Erythroblast (primary cell): ENCODE measurements at regions not wholly inside any gene's neighbourhood (a gene's known extent, or its start where the extent isn't known, plus 50 kb on each side); places are given as distances from the start of the nearest gene placed in this dataset.

Source experiments
- GATA1 ChIP-seq: IDR thresholded peaks from 2 replicates; pipeline ENCODE4 v1.6.1; 2011; ENCODE audit warnings: low read depth, mild to moderate bottlenecking, control low read depth, low read length, moderate library complexity
- POLR2A ChIP-seq: IDR thresholded peaks from 2 replicates; pipeline ENCODE4 v1.6.1; 2011; ENCODE audit warnings: mild to moderate bottlenecking, low read length

DNA sequence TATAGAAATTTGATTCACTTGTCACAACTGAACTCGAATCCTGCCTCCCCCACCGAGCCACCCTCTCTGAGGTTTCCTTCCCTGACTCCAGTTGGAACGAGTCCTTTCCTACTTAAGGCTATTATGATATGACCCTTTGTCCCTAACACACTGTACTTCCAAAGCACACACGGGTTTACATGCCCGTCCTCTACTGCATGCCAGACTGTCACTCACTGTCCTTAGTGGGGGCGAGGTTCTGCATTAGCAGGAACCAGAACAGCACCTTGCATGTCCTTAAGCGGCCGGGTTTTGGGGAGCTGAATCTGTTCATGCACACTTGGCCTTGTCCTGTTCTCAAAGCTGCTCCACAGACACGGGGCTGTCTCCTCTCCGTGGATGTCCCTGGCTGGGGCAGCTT is 164.6 kb upstream of the KCNJ6 start:
- TF ChIP-seq POLR2A (no peak), GATA1 (no peak)
